Stimulated activated CD4-positive, alpha-beta T cell treated with anti-CD3 and anti-CD28 coated beads, Interleukin-4, amount 100 ng/mL, for 48 hours (primary cell): ENCODE measurements at regions not wholly inside any gene's neighbourhood (a gene's known extent, or its start where the extent isn't known, plus 50 kb on each side); places are given as distances from the start of the nearest gene placed in this dataset.

ENCODE experiments used
- DNase-seq, 2 donors: peaks; one replicate each; pipeline ENCODE4 v3.0.0-alpha.2; 2020; ENCODE audit warnings: low read depth in 2 of 2

- no peak for DNase-seq
These were observed 104.5 kb upstream of the MED13L start for GRCh38 chr12:116381744-116382685.

GRCh38 chr12:116382686-116383530, 105.4 kb upstream of the MED13L start:
- no peak for DNase-seq

- no peak for DNase-seq
These were observed 106.7 kb upstream of the MED13L start for GRCh38 chr12:116384175-116384574.

DNA sequence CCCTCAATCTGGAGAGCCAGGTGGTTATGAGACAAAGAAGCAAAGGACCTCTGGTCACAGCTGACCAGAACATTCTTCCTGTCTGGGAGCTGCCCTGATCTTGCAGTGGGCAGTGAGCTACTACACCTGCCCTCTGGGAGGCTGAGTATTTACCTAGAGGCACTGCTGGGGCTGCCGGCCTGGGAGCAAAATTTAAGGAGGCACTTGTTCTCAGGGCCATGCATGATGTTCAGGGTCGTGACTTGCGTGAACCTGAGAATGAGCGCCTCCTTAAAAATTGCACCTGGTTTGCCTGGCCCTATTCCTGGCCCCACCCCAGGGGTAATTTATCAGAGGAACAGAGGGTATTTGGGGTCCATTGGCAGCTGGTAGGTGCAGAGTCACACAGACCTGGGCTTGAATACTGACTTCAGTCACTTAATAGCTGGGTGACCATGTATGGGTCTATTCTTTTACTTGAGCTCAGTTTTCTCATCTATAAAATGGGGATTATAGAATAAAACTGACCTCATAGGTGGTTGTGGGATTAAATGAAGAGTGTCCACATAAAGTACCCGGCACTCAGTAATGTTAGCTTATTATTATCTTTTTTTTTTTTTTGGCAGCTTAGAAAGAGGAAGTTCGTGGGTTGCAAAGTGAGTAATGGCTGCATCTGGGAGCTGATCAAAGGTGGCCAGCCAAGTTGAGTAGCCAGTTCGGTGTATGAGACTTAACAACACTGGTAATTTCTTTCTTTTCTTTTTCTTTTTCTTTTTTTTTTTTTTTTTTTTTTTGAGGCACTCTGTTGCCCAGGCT, 107.4 kb upstream of the MED13L start:
- DNase-seq = no peak

GRCh38 chr12:116385486-116386217, 108.2 kb upstream of the MED13L start:
- no peak for DNase-seq

DNA sequence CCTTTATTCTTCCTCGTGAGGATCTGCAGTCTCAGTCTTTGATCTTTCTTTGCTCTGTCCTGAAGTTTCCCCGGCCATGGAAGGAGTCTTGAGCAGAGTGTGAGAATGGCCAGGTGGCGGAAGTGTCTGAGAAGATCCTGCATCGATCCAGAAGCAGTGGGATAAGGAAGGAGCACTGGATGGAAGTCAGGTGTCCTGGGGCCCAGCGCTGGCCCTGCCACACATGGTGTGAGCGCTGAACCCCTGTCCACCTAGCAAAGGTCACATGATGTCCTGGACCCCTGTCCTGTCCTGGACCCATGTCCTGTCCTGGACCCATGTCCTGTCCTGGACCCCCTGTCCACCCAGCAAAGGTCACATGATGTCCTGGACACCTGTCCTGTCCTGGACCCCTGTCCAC, 111.8 kb upstream of the MED13L start:
- DNase-seq = no peak

GRCh38 chr12:116389990-116390389, 112.5 kb upstream of the MED13L start:
- no peak for DNase-seq

GRCh38 chr12:116390401-116391335, 113.2 kb upstream of the MED13L start:
- no peak for DNase-seq

- no peak for DNase-seq
These were observed 114.0 kb upstream of the MED13L start for GRCh38 chr12:116391501-116391900.

- no peak for DNase-seq
These were observed 114.6 kb upstream of the MED13L start for GRCh38 chr12:116392061-116392460.

DNA sequence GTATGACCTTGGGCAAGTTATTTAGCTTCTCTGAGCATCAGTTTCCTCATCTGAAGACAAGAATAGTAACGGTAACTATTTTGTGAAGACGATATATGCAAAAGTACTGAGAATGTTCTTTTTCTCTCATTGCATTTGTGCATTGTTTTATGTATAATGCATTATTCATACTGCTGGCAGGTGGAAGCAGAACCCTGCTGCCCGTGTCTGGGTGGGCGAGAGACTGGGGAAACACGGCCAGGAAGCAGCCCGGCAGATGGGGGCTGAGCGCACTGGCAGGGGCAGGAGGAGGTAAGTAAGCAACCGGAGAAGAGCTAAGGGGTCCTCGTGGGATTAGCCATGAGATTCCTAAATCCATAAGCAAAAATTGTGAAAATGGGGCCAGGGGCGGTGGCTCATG, 115.8 kb upstream of the MED13L start:
- DNase-seq = no peak

DNA sequence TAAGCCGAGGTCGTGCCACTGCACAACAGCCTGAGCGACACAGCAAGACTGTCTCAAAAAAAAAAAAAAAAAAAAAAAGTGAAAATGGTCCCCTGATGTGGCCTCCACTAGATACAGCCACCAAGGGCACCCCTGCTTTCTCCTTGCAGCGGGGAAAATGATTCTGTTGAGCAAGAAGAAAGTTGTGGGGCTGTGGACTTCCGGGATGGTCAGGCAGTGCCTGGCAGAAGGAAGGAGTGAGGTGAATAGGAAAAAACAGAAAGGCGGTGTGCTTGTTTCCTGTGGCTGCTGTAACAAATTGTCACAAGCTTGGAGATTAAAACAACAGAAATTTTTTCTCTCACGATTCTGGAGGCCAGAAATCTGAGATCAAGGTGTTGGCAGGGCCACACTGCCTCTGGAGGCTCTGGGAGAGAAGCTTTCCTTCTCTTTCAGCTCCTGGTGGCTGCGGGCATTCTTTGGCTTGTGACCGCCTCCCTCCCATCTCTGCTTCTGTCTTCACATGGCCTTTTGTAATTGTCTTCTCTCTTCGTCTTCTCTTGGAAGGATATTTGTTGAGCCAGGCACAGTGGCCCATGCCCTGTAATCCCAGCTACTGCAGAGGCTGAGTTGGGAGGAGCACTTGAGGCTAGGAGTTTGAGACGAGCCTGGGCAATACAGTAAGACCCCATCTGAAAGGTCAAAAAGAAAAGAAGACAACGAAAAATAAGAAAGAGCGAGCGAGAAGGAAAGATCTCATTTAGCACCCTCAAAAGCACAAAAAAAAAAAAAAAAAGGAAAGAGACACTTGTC, 116.6 kb upstream of the MED13L start:
- no peak for DNase-seq

DNA sequence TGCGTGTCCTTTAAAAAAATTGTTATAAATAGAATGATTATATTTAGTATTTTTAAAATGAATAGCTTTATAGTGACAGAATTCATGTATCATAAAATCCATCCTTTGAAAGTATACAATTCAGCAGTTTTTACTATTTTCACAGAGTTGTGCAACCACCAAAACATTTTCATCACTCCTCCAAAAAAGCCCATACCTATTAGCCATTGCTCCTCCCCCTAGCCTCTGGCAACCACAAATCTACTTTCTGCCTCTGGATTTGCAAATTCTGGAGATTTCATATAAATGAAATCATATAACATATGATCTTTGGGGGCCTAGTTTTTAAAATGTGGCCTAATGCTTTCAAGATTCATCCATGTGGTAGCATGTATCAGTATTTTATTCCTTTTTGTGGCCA, 117.9 kb upstream of the MED13L start:
- DNase-seq = no peak

- DNase-seq = no peak
These were observed 119.7 kb upstream of the MED13L start for GRCh38 chr12:116397148-116397547.

- DNase-seq = no peak
These were observed 120.7 kb upstream of the MED13L start for GRCh38 chr12:116398193-116398592.

DNA sequence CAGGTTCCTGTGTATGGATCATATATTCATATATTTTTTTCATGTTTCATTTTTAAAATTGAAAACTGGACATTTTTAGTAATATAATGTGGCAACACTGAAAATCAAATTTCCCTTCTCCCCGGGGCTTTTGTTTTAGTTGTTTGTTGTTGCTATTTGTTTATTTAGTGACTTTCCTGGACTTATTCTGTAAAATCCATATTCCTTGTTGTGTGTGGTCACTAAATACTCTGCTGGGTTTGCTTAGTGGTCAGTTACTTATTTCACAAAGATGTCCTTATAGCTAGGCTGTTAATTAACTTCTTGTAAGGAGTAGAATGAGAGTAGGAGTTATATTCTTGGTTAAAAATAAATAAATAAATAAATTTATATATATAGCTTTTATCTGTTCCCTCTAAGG, 121.6 kb upstream of the MED13L start:
- DNase-seq = no peak

GRCh38 chr12:116400636-116401372, 123.3 kb upstream of the MED13L start:
- no peak for DNase-seq

GRCh38 chr12:116401565-116401964, 124.1 kb upstream of the MED13L start:
- DNase-seq = no peak
